Endothelial cell of umbilical vein (primary cell): ENCODE measurements at regions not wholly inside any gene's neighbourhood (a gene's known extent, or its start where the extent isn't known, plus 50 kb on each side); places are given as distances from the start of the nearest gene placed in this dataset.

ENCODE experiments used
- BruUV-seq: library from RNA; stranded (reverse); fragments of 400-500 nt; replicated peaks from 2 replicates; lab custom pipeline; 2021; lab: Mats Ljungman, UMichigan
- CTCF ChIA-PET: fragments of 300-600, 350-600 bp; sonication (Branson Sonifier 250); formaldehyde crosslinking; loops from one replicate; lab custom pipeline; 2021; ENCODE audit warnings: antibody characterized with exemption, inconsistent platforms; lab: Charles Lee
- POLR2A ChIA-PET: fragments of 300-600, 350-600 bp; sonication (Branson Sonifier 250); formaldehyde crosslinking; loops from one replicate; lab custom pipeline; 2021; ENCODE audit warnings: antibody characterized with exemption, inconsistent platforms; lab: Charles Lee
- DNase-seq: peaks from one replicate; pipeline ENCODE4 v3.0.0-alpha.2; 2011; ENCODE audit warnings: low read depth, low spot score
- FAIRE-seq: peaks from 2 replicates; lab custom pipeline; 2011; peaks lifted over from hg19 to GRCh38; lab: Jason Lieb, UNC
- H2AFZ ChIP-seq: 2 replicates; pipeline ENCODE4 v1.6.0; 2012; ENCODE audit warnings: low read depth, low read length, control low read depth, inconsistent platforms
- H3K27ac ChIP-seq: 2 replicates; pipeline ENCODE4 v1.5.1; 2011; ENCODE audit warnings: low read depth, mild to moderate bottlenecking, control low read depth, low read length, moderate library complexity; ENCODE audit not compliant: insufficient read depth
- H3K27me3 ChIP-seq, 2 experiments: 2 replicates each; pipeline versions ENCODE4 v1.6.0 to v1.6.1; 2011; ENCODE audit warnings: low read length in 2 of 2, mixed read lengths in 1 of 2; ENCODE audit not compliant: control insufficient read depth in 2 of 2, insufficient read depth in 2 of 2
- H3K36me3 ChIP-seq, 2 experiments: 2 replicates in 1 of 2; 3 replicates in 1 of 2; pipeline ENCODE4 v1.5.1; 2011; ENCODE audit warnings: low read length in 2 of 2, mild to moderate bottlenecking in 1 of 2, moderate library complexity in 1 of 2; ENCODE audit not compliant: control insufficient read depth in 2 of 2, insufficient read depth in 2 of 2; ENCODE audit errors: extremely low read depth in 1 of 2
- H3K4me1 ChIP-seq: 3 replicates; pipeline ENCODE4 v1.5.1; 2011; ENCODE audit warnings: mild to moderate bottlenecking, low read length; ENCODE audit not compliant: control insufficient read depth, insufficient read depth; ENCODE audit errors: extremely low read depth
- H3K4me2 ChIP-seq: 2 replicates; pipeline ENCODE4 v1.6.1; 2011; ENCODE audit warnings: low read length, control low read depth, mixed read lengths; ENCODE audit not compliant: insufficient read depth
- H3K4me3 ChIP-seq, 3 experiments: fragments of 200-600 bp in 1 of 3; sonication (generic), shearing (Covaris generic) in 1 of 3; replicated peaks in 1 of 3; 2 replicates each; pipeline ENCODE4 v1.5.1; 2011 to 2016; ENCODE audit warnings: control low read depth in 3 of 3, low read length in 3 of 3, mild to moderate bottlenecking in 2 of 3, inconsistent platforms in 1 of 3, low read depth in 1 of 3, moderate library complexity in 1 of 3; ENCODE audit not compliant: insufficient read depth in 1 of 3
- H3K79me2 ChIP-seq: 2 replicates; pipeline ENCODE4 v1.6.0; 2012; ENCODE audit warnings: low read length, inconsistent platforms; ENCODE audit not compliant: control insufficient read depth, insufficient read depth
- H3K9ac ChIP-seq: replicated peaks from 2 replicates; pipeline ENCODE3; 2011; ENCODE audit warnings: low read length, control low read depth; ENCODE audit not compliant: insufficient read depth; ENCODE audit errors: extremely low read depth
- H3K9me1 ChIP-seq: replicated peaks from 3 replicates; pipeline ENCODE4 v1.6.0; 2011; ENCODE audit warnings: mild to moderate bottlenecking, low read length; ENCODE audit not compliant: control insufficient read depth, insufficient read depth; ENCODE audit errors: extremely low read depth
- H3K9me3 ChIP-seq: replicated peaks from 2 replicates; pipeline ENCODE4 v1.5.1; 2012; ENCODE audit warnings: low read length, inconsistent platforms; ENCODE audit not compliant: control insufficient read depth, insufficient read depth
- H4K20me1 ChIP-seq: replicated peaks from 2 replicates; pipeline ENCODE3; 2011; ENCODE audit warnings: mild to moderate bottlenecking, low read length; ENCODE audit not compliant: control insufficient read depth, insufficient read depth; ENCODE audit errors: extremely low read depth
- EZH2 ChIP-seq: IDR thresholded peaks from 2 replicates; pipeline ENCODE4 v1.6.1; 2012; ENCODE audit warnings: borderline replicate concordance, low read depth, mild to moderate bottlenecking, moderate library complexity, low read length, inconsistent platforms; ENCODE audit not compliant: severe bottlenecking
- JUN ChIP-seq: IDR thresholded peaks from 2 replicates; pipeline ENCODE4 v1.6.1; 2011; ENCODE audit warnings: borderline replicate concordance, low read depth; ENCODE audit not compliant: insufficient read length, insufficient read depth
- MYC ChIP-seq: IDR thresholded peaks from one replicate; pipeline ENCODE4 v1.6.1; 2011; ENCODE audit warnings: mild to moderate bottlenecking, low read depth, low read length
- dilution Hi-C: fragments of 300-500 bp; cut with MboI; formaldehyde crosslinking; loops from one replicate; pipeline ENCODE4 v1.15.0; 2019; ENCODE audit warnings: low sequenced_read_pairs; ENCODE audit not compliant: extremely low pct_ligation_motif_present
- intact Hi-C: fragments of 100-400 bp; cut with micrococcal nuclease; formaldehyde crosslinking; loops from one replicate; pipeline ENCODE4 v1.10.0; 2022
- TF ChIP-seq, protein P1 (sequence below): IDR thresholded peaks from 2 replicates; pipeline ENCODE4 v1.6.1; 2011; ENCODE audit not compliant: insufficient read depth, insufficient read length

DNA sequence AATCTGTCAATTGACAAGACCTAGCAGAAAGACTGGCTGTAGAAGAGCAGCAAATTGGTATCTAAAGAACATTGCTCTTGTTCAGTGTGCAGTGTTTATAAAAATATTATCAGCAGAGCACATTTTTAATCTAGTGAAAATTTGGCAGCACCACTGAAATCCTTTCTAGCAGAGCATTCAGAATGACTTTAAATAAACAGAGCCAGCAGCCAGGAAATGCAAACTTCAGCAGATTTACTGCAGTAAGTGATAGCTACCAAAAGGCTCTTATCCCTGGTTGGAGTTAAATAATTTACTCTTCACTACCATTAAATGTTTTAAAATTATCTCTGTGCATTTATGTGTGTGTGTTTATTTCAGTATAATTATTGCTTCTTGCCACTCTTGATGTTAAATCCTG lies 590.9 kb upstream of the CITED2 start:
- no peaks in the 10 kb centered on the region for H3K9me1 ChIP-seq
- no peak overlapping the region for H3K9ac ChIP-seq
- no TSS peak for BruUV-seq
- CTCF ChIA-PET = interaction anchor here (1.0 kb wide), 1 partner anchor 596 kb away, joined by 3 read pairs; no protein-coding TSS in a partner anchor
- dilution Hi-C loops (no loop called here), intact Hi-C loops (no loop called here)
- H3K4me1 ChIP-seq = peaks cover 4% of the 10 kb centered on the region
- no peaks in the 10 kb centered on the region for H3K27me3 ChIP-seq
- FAIRE-seq (peak; percentile 31), DNase-seq (peak; percentile 25)
- no peaks in the 10 kb centered on the region for H4K20me1 ChIP-seq
- H3K36me3 ChIP-seq = no peaks in the 10 kb centered on the region
- H2AFZ ChIP-seq = no peak overlapping the region
- H3K9me3 ChIP-seq = no peaks in the 10 kb centered on the region
- H3K27ac ChIP-seq = no peak overlapping the region
- POLR2A ChIA-PET = no interaction called here
- no peak for TF ChIP-seq JUN
- H3K4me3 ChIP-seq = no peak overlapping the region
- H3K4me2 ChIP-seq = no peak overlapping the region
- no peaks in the 10 kb centered on the region for H3K79me2 ChIP-seq

DNA sequence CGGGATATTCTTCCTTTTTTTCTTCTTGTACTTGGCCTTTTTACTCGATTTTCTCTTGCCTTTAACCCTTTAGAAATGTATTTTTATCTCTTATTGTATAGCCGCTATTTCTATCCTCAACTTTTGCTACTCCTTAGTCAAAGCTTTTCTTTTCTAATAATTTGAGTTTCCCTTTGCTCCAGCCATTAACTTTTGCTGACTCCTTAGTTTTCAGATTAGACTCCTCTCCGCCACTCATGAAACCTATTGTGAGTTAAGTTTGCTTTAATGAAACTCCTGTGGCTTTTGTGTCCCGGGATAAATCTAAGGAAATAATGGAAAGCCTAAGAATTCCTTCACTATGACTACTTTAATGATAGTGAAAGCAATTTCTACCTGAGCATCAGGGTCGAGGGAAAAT lies 590.3 kb upstream of the CITED2 start:
- H3K9me1 ChIP-seq = no peaks in the 10 kb centered on the region
- peaks cover 4% of the 10 kb centered on the region for H3K4me1 ChIP-seq
- H3K9ac ChIP-seq = no peak overlapping the region
- no peaks in the 10 kb centered on the region for H3K9me3 ChIP-seq
- CTCF ChIA-PET = interaction anchor here (1.4 kb wide), 1 partner anchor 595 kb away, joined by 5 read pairs; no protein-coding TSS in a partner anchor
- no peaks in the 10 kb centered on the region for H4K20me1 ChIP-seq
- H3K79me2 ChIP-seq = no peaks in the 10 kb centered on the region
- TF ChIP-seq JUN (no peak), MYC (no peak), EZH2 (no peak)
- TF ChIP-seq, protein P1, sequence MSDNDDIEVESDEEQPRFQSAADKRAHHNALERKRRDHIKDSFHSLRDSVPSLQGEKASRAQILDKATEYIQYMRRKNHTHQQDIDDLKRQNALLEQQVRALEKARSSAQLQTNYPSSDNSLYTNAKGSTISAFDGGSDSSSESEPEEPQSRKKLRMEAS = no peak
- no peaks in the 10 kb centered on the region for H3K27me3 ChIP-seq
- H3K27ac ChIP-seq = no peak overlapping the region
- dilution Hi-C loops = no loop called here
- no peak overlapping the region for H3K4me2 ChIP-seq
- BruUV-seq = no TSS peak
- FAIRE-seq = no peak
- DNase-seq = no peak
- POLR2A ChIA-PET = no interaction called here
- no peaks in the 10 kb centered on the region for H3K36me3 ChIP-seq
- H2AFZ ChIP-seq = no peak overlapping the region
- H3K4me3 ChIP-seq = no peak overlapping the region
- intact Hi-C loops = no loop called here
